Natural killer cell treated with Interleukin-12 subunit alpha and Interleukin-12 subunit beta and Interleukin-15 and Interleukin-18, amount 100 ng/mL, for 72 hours (primary cell): ENCODE measurements at regions not wholly inside any gene's neighbourhood (a gene's known extent, or its start where the extent isn't known, plus 50 kb on each side); places are given as distances from the start of the nearest gene placed in this dataset.
"Not testable (repeated sequence)": the region's sequence is repeated elsewhere in the genome, so short reads cannot be mapped to it uniquely, and the experiment has no call there.

Source experiments
- ATAC-seq, 2 donors: fragments of 150-1000 bp; cut with Tn5 transposase in 1 of 2; sonication (Bioruptor Pico), chemical (Tn5 transposase) in 1 of 2; 2 replicates each; pipeline ENCODE4 v1.10.0; 2021
- DNase-seq: peaks from one replicate; pipeline ENCODE4 v3.0.0; 2022; ENCODE audit warnings: low spot score
- H3K27ac Mint-ChIP-seq, 2 donors: 1 replicate in 1 of 2; 2 replicates in 1 of 2; pipeline ENCODE4 v1.8.0; 2022; ENCODE audit warnings: mixed read lengths in 2 of 2, mild to moderate bottlenecking in 1 of 2, moderate library complexity in 1 of 2
- H3K27me3 Mint-ChIP-seq, 2 donors: 1 replicate in 1 of 2; 2 replicates in 1 of 2; pipeline ENCODE4 v1.8.0; 2022; ENCODE audit warnings: mixed read lengths in 2 of 2
- H3K36me3 Mint-ChIP-seq: one replicate; pipeline ENCODE4 v1.8.0; 2022; ENCODE audit warnings: mixed read lengths
- H3K4me1 Mint-ChIP-seq, 2 donors: 1 replicate in 1 of 2; 2 replicates in 1 of 2; pipeline ENCODE4 v1.8.0; 2022; ENCODE audit warnings: low read depth in 2 of 2, mixed read lengths in 2 of 2, mild to moderate bottlenecking in 1 of 2
- H3K4me3 Mint-ChIP-seq: one replicate; pipeline ENCODE4 v1.8.0; 2022; ENCODE audit warnings: mixed read lengths
- H3K9me3 Mint-ChIP-seq: 2 replicates; pipeline ENCODE4 v1.8.0; 2022; ENCODE audit warnings: mixed read lengths

- no peak for ATAC-seq
- H3K27me3 Mint-ChIP-seq: peaks cover 30 to 58% of the 10 kb centered on the region in 2 donors
- H3K4me3 Mint-ChIP-seq: no peak overlapping the region
- H3K9me3 Mint-ChIP-seq: peaks cover 9% of the 10 kb centered on the region
- DNase-seq: no peak
- H3K4me1 Mint-ChIP-seq: no peaks in the 10 kb centered on the region
- H3K27ac Mint-ChIP-seq: no peak overlapping the region
- peaks cover 5% of the 10 kb centered on the region for H3K36me3 Mint-ChIP-seq
Observed at GRCh38 chr14:101301011-101301410, 260.3 kb upstream of the DIO3 start.

GRCh38 chr14:101307162-101307561, 254.1 kb upstream of the DIO3 start:
- not testable (repeated sequence) for H3K4me3 Mint-ChIP-seq, H3K36me3 Mint-ChIP-seq, ATAC-seq, DNase-seq, H3K4me1 Mint-ChIP-seq, H3K9me3 Mint-ChIP-seq, H3K27ac Mint-ChIP-seq
- H3K27me3 Mint-ChIP-seq: peaks cover 18 to 22% of the 10 kb centered on the region in 2 donors

GRCh38 chr14:101311186-101311585, 250.1 kb upstream of the DIO3 start:
- not testable (repeated sequence) for H3K27ac Mint-ChIP-seq, H3K36me3 Mint-ChIP-seq, H3K4me1 Mint-ChIP-seq, DNase-seq, H3K4me3 Mint-ChIP-seq, ATAC-seq, H3K9me3 Mint-ChIP-seq
- peaks cover 10 to 19% of the 10 kb centered on the region in 2 donors for H3K27me3 Mint-ChIP-seq

GRCh38 chr14:101313268-101313667, 248.0 kb upstream of the DIO3 start:
- Mint-ChIP-seq H3K36me3 (peaks cover 13% of the 10 kb centered on the region), H3K9me3 (peaks cover 5% of the 10 kb centered on the region), H3K27ac (no peak overlapping the region), H3K27me3 (peaks cover 21 to 22% of the 10 kb centered on the region in 2 donors), H3K4me1 (no peaks in the 10 kb centered on the region), H3K4me3 (no peak overlapping the region)
- no peak for ATAC-seq
- DNase-seq: no peak

GRCh38 chr14:101315802-101316296, 245.4 kb upstream of the DIO3 start:
- H3K27me3 Mint-ChIP-seq: peaks cover 17 to 21% of the 10 kb centered on the region in 2 donors
- ATAC-seq: no peak
- peaks cover 13% of the 10 kb centered on the region for H3K36me3 Mint-ChIP-seq
- DNase-seq: no peak
- peaks cover 5% of the 10 kb centered on the region for H3K9me3 Mint-ChIP-seq
- H3K4me1 Mint-ChIP-seq: no peaks in the 10 kb centered on the region
- H3K27ac Mint-ChIP-seq: no peak overlapping the region
- H3K4me3 Mint-ChIP-seq: no peak overlapping the region

- Mint-ChIP-seq H3K27ac (no peak overlapping the region), H3K27me3 (peaks cover 17 to 29% of the 10 kb centered on the region in 2 donors), H3K9me3 (peaks cover 5% of the 10 kb centered on the region), H3K36me3 (peaks cover 13% of the 10 kb centered on the region), H3K4me1 (no peaks in the 10 kb centered on the region), H3K4me3 (no peak overlapping the region)
- ATAC-seq (no peak), DNase-seq (no peak)
Observed at GRCh38 chr14:101318271-101318670, 243.0 kb upstream of the DIO3 start.

GRCh38 chr14:101320396-101320795, 240.9 kb upstream of the DIO3 start:
- Mint-ChIP-seq H3K9me3 (peaks cover 9% of the 10 kb centered on the region), H3K4me1 (no peaks in the 10 kb centered on the region), H3K27me3 (peaks cover 14 to 24% of the 10 kb centered on the region in 2 donors)

GRCh38 chr14:101322223-101322622, 239.1 kb upstream of the DIO3 start:
- DNase-seq: no peak
- H3K4me1 Mint-ChIP-seq: no peaks in the 10 kb centered on the region
- no peak overlapping the region for H3K27ac Mint-ChIP-seq
- peaks cover 15 to 16% of the 10 kb centered on the region in 2 donors for H3K27me3 Mint-ChIP-seq
- no peak overlapping the region for H3K4me3 Mint-ChIP-seq
- ATAC-seq: no peak
- peaks cover 7% of the 10 kb centered on the region for H3K36me3 Mint-ChIP-seq
- peaks cover 4% of the 10 kb centered on the region for H3K9me3 Mint-ChIP-seq

More at GRCh38 chr14:101320396-101320795, 240.9 kb upstream of the DIO3 start:
- no peak overlapping the region for H3K4me3 Mint-ChIP-seq
- peaks cover 20% of the 10 kb centered on the region for H3K36me3 Mint-ChIP-seq
- H3K27ac Mint-ChIP-seq: no peak overlapping the region
- DNase-seq (no peak), ATAC-seq (no peak)

GRCh38 chr14:101323111-101323510, 238.2 kb upstream of the DIO3 start:
- ATAC-seq (no peak), DNase-seq (no peak)
- Mint-ChIP-seq H3K4me3 (no peak overlapping the region), H3K27me3 (peaks cover 14 to 16% of the 10 kb centered on the region in 2 donors), H3K27ac (no peak overlapping the region), H3K4me1 (no peaks in the 10 kb centered on the region), H3K36me3 (peaks cover 7% of the 10 kb centered on the region), H3K9me3 (peaks cover 4% of the 10 kb centered on the region)

- peaks cover 15 to 20% of the 10 kb centered on the region in 2 donors for H3K27me3 Mint-ChIP-seq
- not testable (repeated sequence) for DNase-seq, H3K27ac Mint-ChIP-seq, H3K4me1 Mint-ChIP-seq, ATAC-seq, H3K9me3 Mint-ChIP-seq, H3K36me3 Mint-ChIP-seq, H3K4me3 Mint-ChIP-seq
Observed at GRCh38 chr14:101323614-101324235, 237.6 kb upstream of the DIO3 start.

GRCh38 chr14:101325319-101325718, 236.0 kb upstream of the DIO3 start:
- Mint-ChIP-seq H3K27me3 (peaks cover 17 to 22% of the 10 kb centered on the region in 2 donors), H3K27ac (no peak overlapping the region), H3K4me3 (no peak overlapping the region), H3K9me3 (peaks cover 4% of the 10 kb centered on the region), H3K4me1 (no peaks in the 10 kb centered on the region), H3K36me3 (peaks cover 7% of the 10 kb centered on the region)
- DNase-seq (no peak), ATAC-seq (no peak)

- no peak for ATAC-seq
- Mint-ChIP-seq H3K36me3 (peaks cover 5% of the 10 kb centered on the region), H3K27ac (no peak overlapping the region), H3K9me3 (peaks cover 3% of the 10 kb centered on the region), H3K4me1 (no peaks in the 10 kb centered on the region), H3K4me3 (no peak overlapping the region), H3K27me3 (peaks cover 12 to 15% of the 10 kb centered on the region in 2 donors)
- no peak for DNase-seq
Observed at GRCh38 chr14:101328412-101329028, 232.8 kb upstream of the DIO3 start.

GRCh38 chr14:101330416-101331140, 230.7 kb upstream of the DIO3 start:
- Mint-ChIP-seq H3K27me3 (peaks cover 15 to 21% of the 10 kb centered on the region in 2 donors), H3K4me3 (no peak overlapping the region), H3K27ac (no peak overlapping the region), H3K4me1 (no peaks in the 10 kb centered on the region), H3K9me3 (no peaks in the 10 kb centered on the region), H3K36me3 (no peaks in the 10 kb centered on the region)
- DNase-seq (no peak), ATAC-seq (no peak)

- Mint-ChIP-seq H3K4me1 (no peaks in the 10 kb centered on the region), H3K27ac (no peak overlapping the region), H3K4me3 (no peak overlapping the region), H3K27me3 (peaks cover 16 to 24% of the 10 kb centered on the region in 2 donors), H3K36me3 (no peaks in the 10 kb centered on the region), H3K9me3 (no peaks in the 10 kb centered on the region)
- ATAC-seq: no peak
- DNase-seq: no peak
Observed at GRCh38 chr14:101331141-101331525, 230.2 kb upstream of the DIO3 start.
